ENCODE measurements at regions not wholly inside any gene's neighbourhood (a gene's known extent, or its start where the extent isn't known, plus 50 kb on each side); places are given as distances from the start of the nearest gene placed in this dataset.

DNA sequence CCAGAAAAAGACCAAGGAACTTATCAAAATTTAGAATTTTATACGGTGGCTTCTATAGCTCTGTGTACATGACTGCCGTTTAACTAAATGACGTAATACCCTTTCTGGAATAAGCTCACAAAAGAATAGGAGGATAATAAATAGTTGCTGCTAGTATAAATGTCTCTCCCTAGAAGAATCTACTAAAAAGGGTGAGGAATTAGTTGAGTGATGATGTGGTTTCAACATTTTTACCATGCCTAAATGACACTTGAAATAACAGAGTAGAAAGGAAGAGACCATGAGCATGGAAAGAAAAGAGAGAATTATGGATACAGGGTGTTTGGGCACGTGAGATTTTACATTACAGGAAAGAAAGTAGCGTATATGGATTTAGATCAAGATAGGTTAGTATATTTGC, 231.1 kb downstream of the ARAP2 start:
- H2AFZ ChIP-seq (ENCODE audit: low read length) = no peak overlapping the region
- TF ChIP-seq, protein P1, sequence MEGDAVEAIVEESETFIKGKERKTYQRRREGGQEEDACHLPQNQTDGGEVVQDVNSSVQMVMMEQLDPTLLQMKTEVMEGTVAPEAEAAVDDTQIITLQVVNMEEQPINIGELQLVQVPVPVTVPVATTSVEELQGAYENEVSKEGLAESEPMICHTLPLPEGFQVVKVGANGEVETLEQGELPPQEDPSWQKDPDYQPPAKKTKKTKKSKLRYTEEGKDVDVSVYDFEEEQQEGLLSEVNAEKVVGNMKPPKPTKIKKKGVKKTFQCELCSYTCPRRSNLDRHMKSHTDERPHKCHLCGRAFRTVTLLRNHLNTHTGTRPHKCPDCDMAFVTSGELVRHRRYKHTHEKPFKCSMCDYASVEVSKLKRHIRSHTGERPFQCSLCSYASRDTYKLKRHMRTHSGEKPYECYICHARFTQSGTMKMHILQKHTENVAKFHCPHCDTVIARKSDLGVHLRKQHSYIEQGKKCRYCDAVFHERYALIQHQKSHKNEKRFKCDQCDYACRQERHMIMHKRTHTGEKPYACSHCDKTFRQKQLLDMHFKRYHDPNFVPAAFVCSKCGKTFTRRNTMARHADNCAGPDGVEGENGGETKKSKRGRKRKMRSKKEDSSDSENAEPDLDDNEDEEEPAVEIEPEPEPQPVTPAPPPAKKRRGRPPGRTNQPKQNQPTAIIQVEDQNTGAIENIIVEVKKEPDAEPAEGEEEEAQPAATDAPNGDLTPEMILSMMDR (IDR thresholded peaks at IDR 0.05; ENCODE audit: low read length) = no peak
- TF ChIP-seq EZH2 (IDR thresholded peaks at IDR 0.05; ENCODE audit: borderline replicate concordance, low read length) = no peak
- no peak overlapping the region for H3K27ac ChIP-seq (ENCODE audit: low read depth, low read length, poor library complexity, severe bottlenecking)
- H3K4me1 ChIP-seq (ENCODE audit: insufficient read depth, low read length, severe bottlenecking) = no peaks in the 10 kb centered on the region
- H3K9ac ChIP-seq (ENCODE audit: low read length) = no peak overlapping the region
- H3K79me2 ChIP-seq (ENCODE audit: insufficient read depth, low read length) = no peaks in the 10 kb centered on the region
- no peaks in the 10 kb centered on the region for H3K9me2 ChIP-seq (ENCODE audit: low read depth, low read length)
- H4K20me1 ChIP-seq (ENCODE audit: insufficient read depth, low read length) = no peaks in the 10 kb centered on the region
- H3K27me3 ChIP-seq (ENCODE audit: insufficient read depth, low read length) = no peaks in the 10 kb centered on the region
- no peak overlapping the region for H3K4me2 ChIP-seq (ENCODE audit: low read length)
- H3K36me3 ChIP-seq (ENCODE audit: insufficient read depth, low read length) = no peaks in the 10 kb centered on the region
- H3K4me3 ChIP-seq (ENCODE audit: low read depth, low read length, poor library complexity, severe bottlenecking) = no peak overlapping the region
- no peaks in the 10 kb centered on the region for H3K9me3 ChIP-seq (ENCODE audit: low read length)
- no peaks in the 10 kb centered on the region for H3F3A ChIP-seq (ENCODE audit: insufficient read depth, low read length)

Measured in OCI-LY1 (cell line).